Type B pancreatic cell (in vitro differentiated cells): ENCODE measurements at regions not wholly inside any gene's neighbourhood (a gene's known extent, or its start where the extent isn't known, plus 50 kb on each side); places are given as distances from the start of the nearest gene placed in this dataset.
A peak's percentile ranks its signal among the peaks of the same experiment; 100 is the strongest.

Experiments used
- DNase-seq: peaks from one replicate; pipeline ENCODE4 v3.0.0; 2021; ENCODE audit warnings: mixed read lengths; ENCODE audit not compliant: unreplicated experiment; ENCODE audit errors: extremely low spot score
- H3K27ac Mint-ChIP-seq: 2 replicates; pipeline ENCODE4 v1.8.0; 2021; ENCODE audit warnings: mild to moderate bottlenecking, mixed read lengths
- H3K27me3 Mint-ChIP-seq: 2 replicates; pipeline ENCODE4 v1.8.0; 2021; ENCODE audit warnings: mixed read lengths
- H3K36me3 Mint-ChIP-seq: 2 replicates; pipeline ENCODE4 v1.8.0; 2021; ENCODE audit warnings: mixed read lengths
- H3K4me1 Mint-ChIP-seq: one replicate; pipeline ENCODE4 v1.8.0; 2021; ENCODE audit warnings: mixed read lengths; ENCODE audit not compliant: unreplicated experiment
- H3K4me3 Mint-ChIP-seq: 2 replicates; pipeline ENCODE4 v1.8.0; 2021; ENCODE audit warnings: mild to moderate bottlenecking, mixed read lengths
- H3K9me3 Mint-ChIP-seq: 2 replicates; pipeline ENCODE4 v1.8.0; 2021; ENCODE audit warnings: mixed read lengths
- CTCF ChIP-seq: fragments of 200-600 bp; sonication (generic); conservative IDR thresholded peaks from 2 replicates; pipeline ENCODE4 v1.5.0; 2021; ENCODE audit warnings: antibody characterized with exemption, mild to moderate bottlenecking

- H3K4me3 Mint-ChIP-seq: no peak overlapping the region
- peaks cover 6% of the 10 kb centered on the region for H3K27me3 Mint-ChIP-seq
- H3K9me3 Mint-ChIP-seq: peaks cover 11% of the 10 kb centered on the region
- peaks cover 4% of the 10 kb centered on the region for H3K36me3 Mint-ChIP-seq
- no peak for TF ChIP-seq CTCF
- peaks cover 44% of the 10 kb centered on the region for H3K4me1 Mint-ChIP-seq
- H3K27ac Mint-ChIP-seq: no peak overlapping the region
- DNase-seq: peak; percentile 56
Measured at GRCh38 chr10:43855667-43856210, 207.1 kb upstream of the ZNF32 start.

GRCh38 chr10:43854007-43854406 lies 205.3 kb upstream of the ZNF32 start:
- H3K27ac Mint-ChIP-seq: peak overlapping the region; percentile 65
- peaks cover 4% of the 10 kb centered on the region for H3K36me3 Mint-ChIP-seq
- H3K27me3 Mint-ChIP-seq: peaks cover 5% of the 10 kb centered on the region
- peaks cover 44% of the 10 kb centered on the region for H3K4me1 Mint-ChIP-seq
- DNase-seq: no peak
- H3K4me3 Mint-ChIP-seq: peak overlapping the region; percentile 59
- no peak for TF ChIP-seq CTCF
- H3K9me3 Mint-ChIP-seq: peaks cover 11% of the 10 kb centered on the region

GRCh38 chr10:43853369-43853768 lies 204.7 kb upstream of the ZNF32 start:
- Mint-ChIP-seq H3K36me3 (peaks cover 4% of the 10 kb centered on the region), H3K27ac (peak overlapping the region; percentile 65), H3K27me3 (peaks cover 6% of the 10 kb centered on the region), H3K9me3 (peaks cover 11% of the 10 kb centered on the region), H3K4me3 (no peak overlapping the region), H3K4me1 (peaks cover 44% of the 10 kb centered on the region)
- no peak for DNase-seq
- TF ChIP-seq CTCF: no peak

- Mint-ChIP-seq H3K4me3 (no peak overlapping the region), H3K9me3 (peaks cover 16% of the 10 kb centered on the region), H3K4me1 (peaks cover 38% of the 10 kb centered on the region), H3K36me3 (peaks cover 4% of the 10 kb centered on the region), H3K27me3 (peaks cover 6% of the 10 kb centered on the region), H3K27ac (peak overlapping the region; percentile 65)
- TF ChIP-seq CTCF: no peak
- no peak for DNase-seq
Measured at GRCh38 chr10:43852644-43853214, 204.0 kb upstream of the ZNF32 start.

GRCh38 chr10:43852149-43852548 lies 203.5 kb upstream of the ZNF32 start:
- peaks cover 6% of the 10 kb centered on the region for H3K27me3 Mint-ChIP-seq
- no peak for TF ChIP-seq CTCF
- peaks cover 17% of the 10 kb centered on the region for H3K9me3 Mint-ChIP-seq
- peaks cover 41% of the 10 kb centered on the region for H3K4me1 Mint-ChIP-seq
- H3K36me3 Mint-ChIP-seq: peaks cover 4% of the 10 kb centered on the region
- H3K4me3 Mint-ChIP-seq: no peak overlapping the region
- DNase-seq: no peak
- no peak overlapping the region for H3K27ac Mint-ChIP-seq
